GM18907 (cell line): ENCODE measurements at regions not wholly inside any gene's neighbourhood (a gene's known extent, or its start where the extent isn't known, plus 50 kb on each side); places are given as distances from the start of the nearest gene placed in this dataset.
"Not testable (repeated sequence)": the region's sequence is repeated elsewhere in the genome, so short reads cannot be mapped to it uniquely, and the experiment has no call there.

Experiments
- ATAC-seq: cut with Tn5 transposase; IDR thresholded peaks from one replicate; pipeline ENCODE4 v1.9.1; 2021; ENCODE audit warnings: mild to moderate bottlenecking, moderate library complexity; ENCODE audit not compliant: unreplicated experiment

GRCh38 chr7:109579901-109580300, 1010.2 kb downstream of the DNAJB9 start:
- no peak for ATAC-seq

GRCh38 chr7:109582211-109582610, 1012.5 kb downstream of the DNAJB9 start:
- no peak for ATAC-seq

- not testable (repeated sequence) for ATAC-seq
Measured at GRCh38 chr7:109596948-109597347, 1027.3 kb downstream of the DNAJB9 start.

- no peak for ATAC-seq
Measured at GRCh38 chr7:109611656-109612055, 1042.0 kb downstream of the DNAJB9 start.

GRCh38 chr7:109616551-109617069, 1046.9 kb downstream of the DNAJB9 start:
- no peak for ATAC-seq

GRCh38 chr7:109622320-109622719, 1052.6 kb downstream of the DNAJB9 start:
- ATAC-seq, result no peak

GRCh38 chr7:109632890-109633289, 1063.2 kb downstream of the DNAJB9 start:
- ATAC-seq, result not testable (repeated sequence)

GRCh38 chr7:109635374-109635773, 1065.7 kb downstream of the DNAJB9 start:
- ATAC-seq, result no peak

- no peak for ATAC-seq
Measured at GRCh38 chr7:109637428-109637990, 1067.8 kb downstream of the DNAJB9 start.

- ATAC-seq, result no peak
Measured at GRCh38 chr7:109638321-109638720, 1068.6 kb downstream of the DNAJB9 start.

GRCh38 chr7:109639561-109639960, 1069.9 kb downstream of the DNAJB9 start:
- no peak for ATAC-seq

- no peak for ATAC-seq
Measured at GRCh38 chr7:109641445-109641844, 1071.8 kb downstream of the DNAJB9 start.

- no peak for ATAC-seq
Measured at GRCh38 chr7:109646124-109646523, 1076.5 kb downstream of the DNAJB9 start.

- not testable (repeated sequence) for ATAC-seq
Measured at GRCh38 chr7:109646594-109646993, 1076.9 kb downstream of the DNAJB9 start.

GRCh38 chr7:109647263-109647662, 1077.6 kb downstream of the DNAJB9 start:
- ATAC-seq, result not testable (repeated sequence)

GRCh38 chr7:109659261-109659660, 1089.6 kb downstream of the DNAJB9 start:
- ATAC-seq, result no peak

GRCh38 chr7:109660401-109660800, 1090.7 kb downstream of the DNAJB9 start:
- no peak for ATAC-seq

- ATAC-seq, result no peak
Measured at GRCh38 chr7:109663806-109664205, 1094.1 kb downstream of the DNAJB9 start.

GRCh38 chr7:109687269-109687668, 1117.6 kb downstream of the DNAJB9 start:
- not testable (repeated sequence) for ATAC-seq

- ATAC-seq, result not testable (repeated sequence)
Measured at GRCh38 chr7:109692613-109693012, 1122.9 kb downstream of the DNAJB9 start.

GRCh38 chr7:109694149-109695071, 1124.7 kb downstream of the DNAJB9 start:
- no peak for ATAC-seq

- no peak for ATAC-seq
Measured at GRCh38 chr7:109695419-109695818, 1125.7 kb downstream of the DNAJB9 start.
